CD4-positive, alpha-beta T cell (primary cell): ENCODE measurements at regions not wholly inside any gene's neighbourhood (a gene's known extent, or its start where the extent isn't known, plus 50 kb on each side); places are given as distances from the start of the nearest gene placed in this dataset.
"Not testable (repeated sequence)": the region's sequence is repeated elsewhere in the genome, so short reads cannot be mapped to it uniquely, and the experiment has no call there.

Experiments
- ATAC-seq: fragments of 200-7000 bp; cut with Tn5 transposase; one replicate; pipeline ENCODE4 v1.10.0; 2022; ENCODE audit warnings: mild to moderate bottlenecking; ENCODE audit not compliant: poor library complexity
- CTCF ChIA-PET: fragments of 350-600 bp; sonication (Branson Sonifier 250); formaldehyde crosslinking; loops from one replicate; lab custom pipeline; 2021; ENCODE audit warnings: antibody characterized with exemption, inconsistent platforms; lab: Charles Lee
- POLR2A ChIA-PET: fragments of 350-600 bp; sonication (Branson Sonifier 250); formaldehyde crosslinking; loops from one replicate; lab custom pipeline; 2021; ENCODE audit warnings: antibody characterized with exemption, inconsistent platforms; lab: Charles Lee
- DNase-seq, 14 experiments: peaks; one replicate each; pipeline ENCODE4 v3.0.0-alpha.2; 2013 to 2020; ENCODE audit warnings: mixed read lengths in 2 of 14
- H3K27ac ChIP-seq, 2 donors: one replicate each; pipeline versions ENCODE4 v1.5.1 to v1.7.0; 2013; ENCODE audit warnings: low read length in 2 of 2, low read depth in 1 of 2, mild to moderate bottlenecking in 1 of 2
- H3K27me3 ChIP-seq, 2 experiments: 1 replicate in 1 of 2; 2 replicates in 1 of 2; pipeline versions ENCODE4 v1.6.1 to v1.7.0; 2013; ENCODE audit warnings: low read length in 2 of 2, control low read depth in 1 of 2, mild to moderate bottlenecking in 1 of 2, moderate library complexity in 1 of 2; ENCODE audit not compliant: insufficient read depth in 2 of 2, control insufficient read depth in 1 of 2
- H3K36me3 ChIP-seq: one replicate; pipeline ENCODE4 v1.6.1; 2013; ENCODE audit warnings: low read length, control low read depth; ENCODE audit not compliant: insufficient read depth
- H3K4me1 ChIP-seq: one replicate; pipeline ENCODE4 v1.6.1; 2013; ENCODE audit warnings: low read length, control low read depth; ENCODE audit not compliant: insufficient read depth
- H3K4me3 ChIP-seq: one replicate; pipeline ENCODE4 v1.5.1; 2013; ENCODE audit warnings: mild to moderate bottlenecking, low read length, moderate library complexity
- H3K9me3 ChIP-seq, 2 experiments: 1 replicate in 1 of 2; 2 replicates in 1 of 2; pipeline versions ENCODE4 v1.6.1 to v1.7.0; 2013; ENCODE audit warnings: low read length in 2 of 2, mild to moderate bottlenecking in 2 of 2, control low read depth in 1 of 2, moderate library complexity in 1 of 2; ENCODE audit not compliant: control insufficient read depth in 1 of 2, insufficient read depth in 1 of 2
- H3K27ac Mint-ChIP-seq: one replicate; pipeline ENCODE4 v1.8.0; 2020; ENCODE audit warnings: mixed read lengths
- H3K27me3 Mint-ChIP-seq: one replicate; pipeline ENCODE4 v1.8.0; 2021; ENCODE audit warnings: mixed read lengths
- H3K36me3 Mint-ChIP-seq: one replicate; pipeline ENCODE4 v1.8.0; 2021; ENCODE audit warnings: low read depth, mixed read lengths
- H3K4me1 Mint-ChIP-seq: one replicate; pipeline ENCODE4 v1.8.0; 2021; ENCODE audit warnings: low read depth, mixed read lengths
- H3K4me3 Mint-ChIP-seq: one replicate; pipeline ENCODE4 v1.8.0; 2020; ENCODE audit warnings: mild to moderate bottlenecking, mixed read lengths
- H3K9me3 Mint-ChIP-seq: one replicate; pipeline ENCODE4 v1.8.0; 2020; ENCODE audit warnings: mixed read lengths
- CTCF ChIP-seq: fragments of 200-600 bp; IDR thresholded peaks from one replicate; pipeline ENCODE4 v1.8.0; 2022; ENCODE audit warnings: antibody characterized with exemption, mild to moderate bottlenecking
- intact Hi-C, 2 experiments: fragments of 100-400 bp; cut with DNase I in 1 of 2; cut with micrococcal nuclease in 1 of 2; formaldehyde crosslinking; loops; one replicate each; pipeline versions ENCODE4 v1.15.1 to v1.9.0; 2023 to 2025; cut with DNase I, micrococcal nuclease

DNA sequence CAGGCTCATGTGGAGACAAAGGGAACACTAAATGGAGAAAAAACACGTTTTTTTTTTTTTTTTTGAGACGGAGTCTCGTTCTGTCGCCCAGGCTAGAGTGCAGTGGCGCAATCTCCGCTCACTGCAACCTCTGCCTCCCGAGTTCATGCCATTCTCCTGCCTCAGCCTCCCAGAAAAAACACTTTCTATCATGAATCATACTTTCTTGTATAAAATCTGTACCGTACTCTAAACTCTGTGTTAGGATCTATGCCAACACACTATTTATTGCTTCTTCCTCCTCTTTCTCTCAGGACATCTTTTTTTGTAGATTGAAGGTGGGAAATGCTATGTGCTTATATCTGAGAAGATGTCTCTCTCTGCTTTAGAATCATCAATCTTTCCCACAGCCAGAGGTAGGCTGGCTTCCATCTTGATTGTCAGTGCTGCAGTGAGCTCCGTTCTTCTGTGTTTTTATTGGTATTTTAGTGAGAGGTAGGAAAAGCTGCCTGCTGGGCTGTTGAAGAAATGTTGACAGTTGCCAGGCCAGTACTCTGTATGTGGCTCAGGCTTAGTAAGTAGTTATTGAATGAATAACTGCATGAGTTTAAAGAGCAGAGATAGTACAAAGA is 101.1 kb downstream of the GPR85 start:
- ATAC-seq (no peak), DNase-seq (no peak)
- ChIA-PET CTCF (no interaction called here), POLR2A (no interaction called here)
- Histone ChIP-seq H3K27ac (no peak overlapping the region), H3K9me3 (no peaks in the 10 kb centered on the region), H3K4me1 (no peaks in the 10 kb centered on the region), H3K36me3 (no peaks in the 10 kb centered on the region), H3K27me3 (peaks cover 0 to 23% of the 10 kb centered on the region in 2 experiments), H3K4me3 (no peak overlapping the region)
- intact Hi-C loops = no loop called here
- no peaks in the 10 kb centered on the region for H3K4me1 Mint-ChIP-seq
- no peak overlapping the region for H3K27ac Mint-ChIP-seq
- TF ChIP-seq CTCF = no peak
- H3K27me3 Mint-ChIP-seq = peaks cover 15% of the 10 kb centered on the region
- H3K9me3 Mint-ChIP-seq = no peaks in the 10 kb centered on the region
- H3K4me3 Mint-ChIP-seq = no peak overlapping the region
- H3K36me3 Mint-ChIP-seq = no peaks in the 10 kb centered on the region

GRCh38 chr7:112982441-112983063 is 104.1 kb downstream of the GPR85 start:
- no peaks in the 10 kb centered on the region for H3K9me3 ChIP-seq
- H3K9me3 Mint-ChIP-seq = no peaks in the 10 kb centered on the region
- no peaks in the 10 kb centered on the region for H3K36me3 ChIP-seq
- H3K27me3 ChIP-seq = peaks cover 0 to 8% of the 10 kb centered on the region in 2 experiments
- peaks cover 4% of the 10 kb centered on the region for H3K27me3 Mint-ChIP-seq
- DNase-seq (no peak), ATAC-seq (no peak)
- TF ChIP-seq CTCF = no peak
- ChIA-PET POLR2A (no interaction called here), CTCF (no interaction called here)
- no peak overlapping the region for H3K27ac Mint-ChIP-seq
- no peaks in the 10 kb centered on the region for H3K4me1 Mint-ChIP-seq
- intact Hi-C loops = no loop called here
- no peak overlapping the region for H3K4me3 ChIP-seq
- no peak overlapping the region for H3K27ac ChIP-seq
- no peaks in the 10 kb centered on the region for H3K36me3 Mint-ChIP-seq
- H3K4me1 ChIP-seq = no peaks in the 10 kb centered on the region
- H3K4me3 Mint-ChIP-seq = no peak overlapping the region

DNA sequence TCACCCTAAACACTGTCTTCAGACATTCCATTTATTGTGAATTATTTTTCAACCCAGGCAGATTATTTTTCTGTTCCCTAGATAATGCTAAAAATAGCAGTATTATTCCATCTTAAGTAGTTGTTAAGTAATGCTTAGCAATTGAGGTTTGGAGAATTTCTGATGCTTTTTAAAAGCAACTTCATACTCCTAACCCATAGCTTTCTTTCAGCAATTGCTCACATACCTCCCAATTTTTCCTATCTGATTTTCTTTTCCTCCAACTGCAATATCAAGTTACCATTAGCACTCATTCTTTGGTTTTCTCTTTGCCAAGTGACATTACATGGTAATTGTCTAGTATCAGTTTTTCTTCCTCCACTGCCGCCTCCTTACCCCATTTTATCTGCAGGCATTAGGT is 104.7 kb downstream of the GPR85 start:
- Histone ChIP-seq H3K27ac (no peak overlapping the region), H3K4me1 (no peaks in the 10 kb centered on the region), H3K27me3 (peaks cover 0 to 4% of the 10 kb centered on the region in 2 experiments), H3K36me3 (no peaks in the 10 kb centered on the region), H3K4me3 (no peak overlapping the region), H3K9me3 (no peaks in the 10 kb centered on the region)
- H3K4me1 Mint-ChIP-seq = no peaks in the 10 kb centered on the region
- no peak overlapping the region for H3K27ac Mint-ChIP-seq
- no peaks in the 10 kb centered on the region for H3K27me3 Mint-ChIP-seq
- ChIA-PET CTCF (no interaction called here), POLR2A (no interaction called here)
- H3K36me3 Mint-ChIP-seq = no peaks in the 10 kb centered on the region
- H3K9me3 Mint-ChIP-seq = no peaks in the 10 kb centered on the region
- intact Hi-C loops = no loop called here
- H3K4me3 Mint-ChIP-seq = no peak overlapping the region
- ATAC-seq (no peak), DNase-seq (no peak)
- TF ChIP-seq CTCF = no peak

- H3K27me3 ChIP-seq, H3K36me3 Mint-ChIP-seq, DNase-seq, intact Hi-C loops, H3K4me1 Mint-ChIP-seq, POLR2A ChIA-PET, H3K9me3 ChIP-seq, CTCF ChIA-PET, H3K4me3 ChIP-seq, H3K36me3 ChIP-seq, H3K27me3 Mint-ChIP-seq, H3K27ac Mint-ChIP-seq, H3K9me3 Mint-ChIP-seq, H3K4me1 ChIP-seq, H3K4me3 Mint-ChIP-seq, H3K27ac ChIP-seq, ATAC-seq: not testable (repeated sequence)
Measured at GRCh38 chr7:112979055-112979454, 107.6 kb downstream of the GPR85 start.

- intact Hi-C loops, H3K4me3 Mint-ChIP-seq, H3K27ac ChIP-seq, H3K36me3 Mint-ChIP-seq, H3K9me3 ChIP-seq, H3K27ac Mint-ChIP-seq, H3K36me3 ChIP-seq, POLR2A ChIA-PET, H3K4me1 Mint-ChIP-seq, H3K4me1 ChIP-seq, H3K27me3 ChIP-seq, H3K9me3 Mint-ChIP-seq, DNase-seq, ATAC-seq, CTCF ChIA-PET, H3K4me3 ChIP-seq: not testable (repeated sequence)
- H3K27me3 Mint-ChIP-seq = peaks cover 12% of the 10 kb centered on the region
Measured at GRCh38 chr7:112977244-112977955, 109.2 kb downstream of the GPR85 start.
